Tibial artery (tissue), 4 donors: ENCODE measurements at regions not wholly inside any gene's neighbourhood (a gene's known extent, or its start where the extent isn't known, plus 50 kb on each side); places are given as distances from the start of the nearest gene placed in this dataset.

Experiments used
- DNase-seq, 2 donors: peaks; one replicate each; pipeline ENCODE4 v3.0.0-alpha.2; 2019
- H3K27ac ChIP-seq, 2 donors: fragments of 200-600 bp; sonication (generic) in 1 of 2; 1 replicate in 1 of 2; 2 replicates in 1 of 2; pipeline ENCODE4 v1.5.1; 2018 to 2019; ENCODE audit warnings: mild to moderate bottlenecking in 1 of 2
- H3K27me3 ChIP-seq, 2 donors: fragments of 200-600 bp; sonication (generic) in 1 of 2; one replicate each; pipeline versions ENCODE4 v1.5.1 to v1.6.0; 2016 to 2019
- H3K36me3 ChIP-seq, 3 donors: fragments of 200-600 bp; sonication (generic) in 2 of 3; one replicate each; pipeline ENCODE4 v1.5.1; 2016 to 2019; ENCODE audit warnings: mild to moderate bottlenecking in 2 of 3
- H3K4me1 ChIP-seq, 4 donors: fragments of 200-600 bp; sonication (generic) in 2 of 4; 1 replicate in 3 of 4; 2 replicates in 1 of 4; pipeline ENCODE4 v1.5.1; 2016 to 2019
- H3K4me3 ChIP-seq, 2 donors: fragments of 200-600 bp; sonication (generic) in 1 of 2; 1 replicate in 1 of 2; 2 replicates in 1 of 2; pipeline ENCODE4 v1.5.1; 2018 to 2019; ENCODE audit warnings: mild to moderate bottlenecking in 2 of 2
- H3K9me3 ChIP-seq, 3 donors: fragments of 200-600 bp; sonication (generic) in 1 of 3; one replicate each; pipeline ENCODE4 v1.5.1; 2016 to 2019
- CTCF ChIP-seq, 2 experiments: fragments of 200-600 bp in 1 of 2; fragments of 450-650 bp in 1 of 2; IDR thresholded peaks; one replicate each; pipeline ENCODE4 v1.5.1; 2017 to 2019; ENCODE audit warnings: antibody characterized with exemption in 2 of 2, mild to moderate bottlenecking in 1 of 2, moderate library complexity in 1 of 2
- intact Hi-C: fragments of 100-400 bp; cut with DNase I; formaldehyde crosslinking; loops from one replicate; pipeline ENCODE4 v1.15.0; 2023; ENCODE audit warnings: low total_unique reads

DNA sequence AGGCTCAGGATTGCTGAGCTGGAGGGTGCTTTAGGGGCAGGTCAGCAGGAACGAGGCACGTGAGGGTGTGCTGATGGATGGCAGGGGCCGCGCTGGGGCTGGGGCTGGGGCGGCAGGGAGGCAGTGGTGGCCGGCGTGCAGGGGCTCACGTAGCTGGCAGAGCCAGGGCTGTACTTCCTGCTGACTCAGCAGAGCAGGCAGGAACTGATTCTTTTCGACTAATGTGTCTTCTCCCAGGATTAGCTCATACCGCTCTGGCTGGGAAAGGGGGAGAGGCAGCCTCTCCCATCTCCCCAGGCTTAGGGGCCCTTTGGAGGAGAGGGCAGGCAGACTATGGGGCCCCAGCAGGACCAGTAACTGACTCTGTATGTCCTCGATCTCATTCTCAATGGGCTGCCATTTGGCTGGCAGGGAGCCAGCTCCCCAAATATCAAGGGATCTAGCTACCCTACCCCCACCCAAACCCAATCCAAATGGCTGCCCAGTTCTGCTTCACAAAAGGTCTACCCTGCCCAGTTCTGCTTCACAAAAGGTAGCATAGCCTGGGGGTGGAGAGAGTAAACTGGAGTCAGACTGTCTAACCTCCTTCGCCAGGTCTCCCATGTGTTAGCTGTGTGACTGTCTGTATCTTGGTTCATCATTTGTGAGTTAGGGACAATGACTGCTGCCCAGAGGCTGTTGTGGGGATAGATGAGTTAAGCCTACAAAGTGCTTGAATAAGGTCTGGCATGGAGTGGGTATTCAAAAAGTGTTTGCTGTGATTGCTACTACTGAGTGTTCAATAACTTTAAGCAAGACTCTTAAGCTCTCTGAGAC, 100.1 kb upstream of the SLC2A1 start:
- DNase-seq: no peak
- H3K9me3 ChIP-seq: no peaks in the 10 kb centered on the region
- peaks cover 0 to 4% (median 0%) of the 10 kb centered on the region in 4 donors for H3K4me1 ChIP-seq
- H3K27me3 ChIP-seq: peaks cover 0 to 18% of the 10 kb centered on the region in 2 donors
- H3K4me3 ChIP-seq: no peak overlapping the region
- no peak for TF ChIP-seq CTCF (IDR thresholded peaks at IDR 0.05)
- no peak overlapping the region for H3K27ac ChIP-seq
- no peaks in the 10 kb centered on the region for H3K36me3 ChIP-seq
- intact Hi-C loops: no loop called here

DNA sequence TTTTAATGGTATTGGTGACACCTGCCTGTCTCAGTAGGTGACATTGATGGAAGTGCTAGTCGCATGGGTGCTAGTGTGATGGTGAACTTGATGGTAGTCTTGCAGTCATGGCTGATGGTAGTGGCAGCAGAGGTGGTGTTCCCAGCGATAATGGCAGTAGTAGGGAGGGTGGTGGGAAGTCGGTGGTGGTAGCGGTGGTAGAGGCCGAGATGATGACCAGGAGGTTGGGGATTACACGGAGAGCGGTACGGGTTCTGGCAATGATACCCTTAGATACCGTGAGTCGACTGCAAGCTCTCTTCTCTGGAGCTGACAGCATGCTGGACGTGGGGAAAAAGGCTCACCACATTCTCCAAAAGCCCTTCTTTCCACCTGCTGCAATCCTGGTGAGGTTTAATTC, 99.4 kb upstream of the SLC2A1 start:
- Histone ChIP-seq H3K4me3 (no peak overlapping the region), H3K27ac (no peak overlapping the region), H3K36me3 (no peaks in the 10 kb centered on the region), H3K9me3 (no peaks in the 10 kb centered on the region), H3K4me1 (peaks cover 0 to 6% (median 0%) of the 10 kb centered on the region in 4 donors), H3K27me3 (peaks cover 0 to 18% of the 10 kb centered on the region in 2 donors)
- no peak for DNase-seq
- TF ChIP-seq CTCF (IDR thresholded peaks at IDR 0.05): no peak
- intact Hi-C loops: no loop called here

DNA sequence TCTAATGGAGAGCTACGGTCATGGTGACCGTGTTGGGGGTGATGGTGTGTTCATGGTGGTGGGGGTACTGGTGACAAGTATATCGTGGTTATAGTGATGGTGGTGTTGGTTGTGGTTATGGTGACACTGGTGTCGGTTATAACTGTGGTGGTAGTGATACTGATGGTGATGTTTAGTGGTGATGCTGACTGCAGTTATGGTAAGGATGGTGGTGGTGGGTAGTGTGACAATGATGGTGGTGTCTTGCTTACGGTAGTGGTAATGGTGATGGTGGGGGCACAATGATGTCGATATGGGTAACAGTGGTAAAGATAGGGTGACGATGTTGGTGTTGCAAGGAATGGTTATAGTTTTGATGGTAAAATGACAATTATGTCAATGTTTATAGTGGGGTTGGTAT, 98.9 kb upstream of the SLC2A1 start:
- H3K4me3 ChIP-seq: no peak overlapping the region
- H3K27me3 ChIP-seq: peaks cover 0 to 18% of the 10 kb centered on the region in 2 donors
- TF ChIP-seq CTCF (IDR thresholded peaks at IDR 0.05): no peak
- no peaks in the 10 kb centered on the region for H3K36me3 ChIP-seq
- H3K9me3 ChIP-seq: no peaks in the 10 kb centered on the region
- peaks cover 0 to 11% (median 0%) of the 10 kb centered on the region in 4 donors for H3K4me1 ChIP-seq
- no peak overlapping the region for H3K27ac ChIP-seq
- DNase-seq: no peak
- intact Hi-C loops: no loop called here

DNA sequence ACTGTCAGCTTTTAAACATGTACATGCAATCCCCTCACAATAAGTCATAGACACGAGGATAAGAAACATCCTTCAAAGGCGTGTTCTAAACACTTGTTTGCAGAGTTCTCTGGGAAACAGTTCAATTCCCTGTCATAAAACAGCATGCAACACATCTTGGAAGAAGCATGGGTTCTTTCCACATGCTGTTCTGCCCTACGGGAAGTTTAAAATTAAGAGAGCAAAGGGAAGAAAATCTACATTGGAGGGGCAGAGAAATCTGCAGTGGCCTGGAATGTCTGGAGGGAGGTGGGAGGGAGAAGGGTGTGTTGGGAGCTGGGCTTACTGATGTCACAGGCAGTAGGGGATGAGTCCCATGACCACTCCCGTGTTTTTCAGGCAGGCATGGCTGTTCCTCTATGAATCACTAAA, 98.3 kb upstream of the SLC2A1 start:
- H3K27ac ChIP-seq: no peak overlapping the region
- H3K9me3 ChIP-seq: no peaks in the 10 kb centered on the region
- intact Hi-C loops: no loop called here
- H3K27me3 ChIP-seq: peaks cover 0 to 18% of the 10 kb centered on the region in 2 donors
- H3K36me3 ChIP-seq: no peaks in the 10 kb centered on the region
- H3K4me3 ChIP-seq: no peak overlapping the region
- TF ChIP-seq CTCF (IDR thresholded peaks at IDR 0.05): no peak
- peaks cover 0 to 13% (median 0%) of the 10 kb centered on the region in 4 donors for H3K4me1 ChIP-seq
- no peak for DNase-seq

- intact Hi-C loops: no loop called here
- no peak for DNase-seq
- H3K4me3 ChIP-seq: no peak overlapping the region
- H3K4me1 ChIP-seq: peaks cover 0 to 13% (median 0%) of the 10 kb centered on the region in 4 donors
- peaks cover 0 to 18% of the 10 kb centered on the region in 2 donors for H3K27me3 ChIP-seq
- no peak for TF ChIP-seq CTCF (IDR thresholded peaks at IDR 0.05)
- no peaks in the 10 kb centered on the region for H3K9me3 ChIP-seq
- H3K36me3 ChIP-seq: no peaks in the 10 kb centered on the region
- no peak overlapping the region for H3K27ac ChIP-seq
These were observed 97.8 kb upstream of the SLC2A1 start for GRCh38 chr1:43056460-43056859.
